Testis (tissue), 2 donors: ENCODE measurements at regions not wholly inside any gene's neighbourhood (a gene's known extent, or its start where the extent isn't known, plus 50 kb on each side); places are given as distances from the start of the nearest gene placed in this dataset.

Source experiments
- DNase-seq: peaks from one replicate; pipeline ENCODE4 v3.0.0-alpha.2; 2019
- H3K27ac ChIP-seq, 2 donors: fragments of 200-600 bp; sonication (generic); one replicate each; pipeline ENCODE4 v1.5.1; 2019
- H3K27me3 ChIP-seq: fragments of 200-600 bp; sonication (generic); one replicate; pipeline ENCODE4 v1.5.1; 2019
- H3K36me3 ChIP-seq: fragments of 200-600 bp; sonication (generic); one replicate; pipeline ENCODE4 v1.5.1; 2017; ENCODE audit warnings: low read depth; ENCODE audit errors: missing control alignments
- H3K4me1 ChIP-seq: fragments of 200-600 bp; sonication (generic); one replicate; pipeline ENCODE4 v1.5.1; 2019
- H3K4me3 ChIP-seq, 2 donors: fragments of 200-600 bp; sonication (generic); one replicate each; pipeline ENCODE4 v1.5.1; 2017 to 2019
- H3K9me3 ChIP-seq: fragments of 200-600 bp; sonication (generic); one replicate; pipeline ENCODE4 v1.5.1; 2017
- POLR2A ChIP-seq: fragments of 450-650 bp; IDR thresholded peaks from one replicate; pipeline ENCODE4 v1.6.1; 2017; ENCODE audit warnings: antibody characterized with exemption, mild to moderate bottlenecking, moderate library complexity
- WGBS, 2 donors: methylation state at CpG; one replicate each; pipeline ENCODE4 v1.1.5; 2018; 5-methylcytosine and 5-hydroxymethylcytosine counted together
- intact Hi-C: fragments of 100-400 bp; cut with DNase I; formaldehyde crosslinking; loops from one replicate; pipeline ENCODE4 v1.15.1; 2023; ENCODE audit warnings: low total_unique reads
- TF ChIP-seq, protein P1 (sequence below), 3 experiments: fragments of 450-650 bp in 2 of 3; fragments of 200-600 bp in 1 of 3; sonication (generic) in 1 of 3; IDR thresholded peaks; one replicate each; pipeline ENCODE4 v1.5.1; 2016 to 2019; ENCODE audit warnings: antibody characterized with exemption in 3 of 3, mild to moderate bottlenecking in 2 of 3, moderate library complexity in 1 of 3

DNA sequence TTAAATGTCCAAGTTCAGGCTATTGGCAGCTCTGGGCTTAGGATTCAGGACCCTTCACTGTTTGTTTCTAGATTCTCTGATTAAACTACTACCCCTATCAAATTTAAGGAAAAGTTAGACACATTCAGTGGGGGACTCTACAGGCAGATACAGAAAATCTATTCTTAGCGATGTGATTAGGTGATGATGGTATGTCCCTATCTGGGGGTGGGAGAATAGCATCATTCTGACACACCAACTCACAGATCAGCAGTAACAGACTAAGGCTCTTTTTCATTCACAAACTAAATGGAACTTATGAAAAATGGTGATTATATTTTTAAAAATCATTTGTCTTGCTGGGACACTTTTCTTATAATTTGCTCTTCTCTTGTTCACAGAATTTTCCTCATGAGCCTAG lies 232.9 kb upstream of the CDH2 start:
- intact Hi-C loops, result no loop called here
- Histone ChIP-seq H3K36me3 (no peaks in the 10 kb centered on the region), H3K4me1 (no peaks in the 10 kb centered on the region), H3K9me3 (no peaks in the 10 kb centered on the region), H3K27me3 (no peaks in the 10 kb centered on the region), H3K4me3 (no peak overlapping the region), H3K27ac (no peak overlapping the region)
- no peak for DNase-seq
- TF ChIP-seq, protein P1, sequence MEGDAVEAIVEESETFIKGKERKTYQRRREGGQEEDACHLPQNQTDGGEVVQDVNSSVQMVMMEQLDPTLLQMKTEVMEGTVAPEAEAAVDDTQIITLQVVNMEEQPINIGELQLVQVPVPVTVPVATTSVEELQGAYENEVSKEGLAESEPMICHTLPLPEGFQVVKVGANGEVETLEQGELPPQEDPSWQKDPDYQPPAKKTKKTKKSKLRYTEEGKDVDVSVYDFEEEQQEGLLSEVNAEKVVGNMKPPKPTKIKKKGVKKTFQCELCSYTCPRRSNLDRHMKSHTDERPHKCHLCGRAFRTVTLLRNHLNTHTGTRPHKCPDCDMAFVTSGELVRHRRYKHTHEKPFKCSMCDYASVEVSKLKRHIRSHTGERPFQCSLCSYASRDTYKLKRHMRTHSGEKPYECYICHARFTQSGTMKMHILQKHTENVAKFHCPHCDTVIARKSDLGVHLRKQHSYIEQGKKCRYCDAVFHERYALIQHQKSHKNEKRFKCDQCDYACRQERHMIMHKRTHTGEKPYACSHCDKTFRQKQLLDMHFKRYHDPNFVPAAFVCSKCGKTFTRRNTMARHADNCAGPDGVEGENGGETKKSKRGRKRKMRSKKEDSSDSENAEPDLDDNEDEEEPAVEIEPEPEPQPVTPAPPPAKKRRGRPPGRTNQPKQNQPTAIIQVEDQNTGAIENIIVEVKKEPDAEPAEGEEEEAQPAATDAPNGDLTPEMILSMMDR (IDR thresholded peaks at IDR 0.05), result no peak
- no peak for TF ChIP-seq POLR2A
- 85 to 87% methylated on average over 1 of the region's 1 CpG for WGBS, 2 donors

DNA sequence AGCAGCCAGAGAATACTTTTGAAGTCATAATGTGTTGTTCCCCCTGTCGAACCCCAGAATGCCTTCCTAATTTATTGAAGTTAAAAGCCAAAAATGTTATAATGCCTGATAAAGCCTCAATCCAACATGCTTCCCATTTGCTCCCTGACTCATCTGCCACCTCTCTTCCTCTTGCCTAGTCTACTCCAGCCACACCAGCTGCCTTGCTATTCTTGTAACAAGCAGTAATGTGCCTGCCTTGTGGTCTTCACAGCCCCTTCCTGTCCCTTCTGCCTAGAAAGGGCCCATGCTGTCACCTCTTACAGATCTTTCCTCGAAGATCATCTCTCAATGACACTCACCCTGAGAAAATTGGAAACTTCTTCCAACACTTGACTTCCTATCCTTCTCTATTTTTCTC lies 231.6 kb upstream of the CDH2 start:
- H3K4me3 ChIP-seq, result no peak overlapping the region
- intact Hi-C loops, result no loop called here
- H3K4me1 ChIP-seq, result no peaks in the 10 kb centered on the region
- DNase-seq, result no peak
- H3K27ac ChIP-seq, result no peak overlapping the region
- WGBS, 2 donors, result 84 to 88% methylated on average over 2 of the region's 2 CpGs
- no peaks in the 10 kb centered on the region for H3K36me3 ChIP-seq
- TF ChIP-seq POLR2A, result no peak
- TF ChIP-seq, protein P1 (IDR thresholded peaks at IDR 0.05), result no peak
- H3K9me3 ChIP-seq, result no peaks in the 10 kb centered on the region
- H3K27me3 ChIP-seq, result no peaks in the 10 kb centered on the region

DNA sequence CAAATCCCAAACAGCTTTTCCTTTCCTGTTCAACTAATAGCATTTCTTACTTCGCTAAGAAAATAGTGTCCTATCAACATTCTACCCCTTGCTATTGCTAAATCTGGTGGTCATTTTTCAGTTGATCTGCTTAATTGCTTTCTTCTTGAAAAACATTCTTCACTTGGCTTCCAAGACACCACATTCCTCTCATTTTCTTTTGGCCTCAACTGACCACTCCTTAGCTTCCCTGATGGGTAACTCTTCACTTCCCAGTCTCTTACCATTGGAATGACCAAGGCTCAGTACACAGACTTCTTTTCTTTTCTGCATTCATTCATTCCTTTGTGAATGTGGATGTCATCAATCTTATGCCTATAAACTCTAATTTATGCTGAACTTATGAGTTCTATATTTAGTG lies 230.8 kb upstream of the CDH2 start:
- Histone ChIP-seq H3K36me3 (no peaks in the 10 kb centered on the region), H3K4me1 (no peaks in the 10 kb centered on the region), H3K27me3 (no peaks in the 10 kb centered on the region), H3K9me3 (no peaks in the 10 kb centered on the region), H3K27ac (no peak overlapping the region), H3K4me3 (no peak overlapping the region)
- 75 to 81% methylated on average over 1 of the region's 1 CpG for WGBS, 2 donors
- TF ChIP-seq, protein P1 (IDR thresholded peaks at IDR 0.05), result no peak
- no peak for TF ChIP-seq POLR2A
- DNase-seq, result no peak
- intact Hi-C loops, result no loop called here

DNA sequence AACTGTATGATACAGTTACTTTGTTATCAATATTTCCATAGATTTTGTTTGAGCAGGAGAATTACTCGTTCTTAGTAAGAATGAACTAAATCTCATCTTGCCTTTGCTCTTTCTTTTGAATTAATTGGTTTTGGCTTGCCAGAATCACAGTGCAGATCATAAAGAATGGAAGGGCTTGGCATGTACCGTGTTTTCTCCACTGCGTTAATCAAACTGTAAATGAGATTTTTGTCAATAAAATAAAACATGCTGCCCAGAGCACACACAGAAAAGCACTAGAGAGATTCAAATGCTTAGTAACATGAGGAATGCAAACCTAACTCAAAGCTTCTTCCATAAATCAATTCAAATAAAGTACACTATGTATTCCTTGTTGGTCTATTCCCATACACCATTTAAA lies 229.6 kb upstream of the CDH2 start:
- H3K27me3 ChIP-seq, result no peaks in the 10 kb centered on the region
- intact Hi-C loops, result no loop called here
- H3K36me3 ChIP-seq, result no peaks in the 10 kb centered on the region
- no peaks in the 10 kb centered on the region for H3K9me3 ChIP-seq
- H3K4me3 ChIP-seq, result no peak overlapping the region
- H3K27ac ChIP-seq, result no peak overlapping the region
- TF ChIP-seq, protein P1 (IDR thresholded peaks at IDR 0.05), result no peak
- TF ChIP-seq POLR2A, result no peak
- no peak for DNase-seq
- no peaks in the 10 kb centered on the region for H3K4me1 ChIP-seq
- WGBS, 2 donors, result 43 to 47% methylated on average over 3 of the region's 3 CpGs

DNA sequence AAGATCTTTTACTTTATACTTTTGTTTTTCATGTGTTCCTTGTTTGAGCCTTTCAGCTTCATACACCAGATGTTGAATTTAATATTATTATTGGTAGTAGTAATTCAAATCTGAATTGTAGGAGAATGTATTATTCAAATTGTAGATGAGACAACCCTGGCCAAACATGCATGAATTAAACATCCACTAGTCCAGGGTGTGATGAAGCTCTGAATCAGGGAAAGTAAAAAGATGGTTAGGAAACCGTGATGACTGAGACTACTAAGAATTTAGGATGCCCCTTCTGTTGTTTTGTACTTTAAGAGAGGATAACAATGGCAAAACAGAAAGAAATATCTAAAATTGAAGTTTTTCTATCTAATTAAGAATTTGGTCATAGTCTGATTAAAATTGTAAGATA lies 227.8 kb upstream of the CDH2 start:
- WGBS, 2 donors, result 75 to 80% methylated on average over 1 of the region's 1 CpG
- Histone ChIP-seq H3K9me3 (no peaks in the 10 kb centered on the region), H3K4me3 (no peak overlapping the region), H3K27ac (no peak overlapping the region), H3K36me3 (no peaks in the 10 kb centered on the region), H3K4me1 (no peaks in the 10 kb centered on the region), H3K27me3 (no peaks in the 10 kb centered on the region)
- intact Hi-C loops, result no loop called here
- no peak for TF ChIP-seq POLR2A
- TF ChIP-seq, protein P1 (IDR thresholded peaks at IDR 0.05), result no peak
- no peak for DNase-seq
